ENCODE measurements at regions not wholly inside any gene's neighbourhood (a gene's known extent, or its start where the extent isn't known, plus 50 kb on each side); places are given as distances from the start of the nearest gene placed in this dataset.

GRCh38 chr2:14330884-14331283 lies 301.6 kb upstream of the LRATD1 start (continued):
- TF ChIP-seq CTCF (IDR thresholded peaks at IDR 0.05; ENCODE audit: control extremely low read depth in 1 of 3, insufficient read depth in 1 of 3, low read depth in 1 of 3, low read length in 3 of 3), result no peak
- TF ChIP-seq KDM1A (IDR thresholded peaks at IDR 0.05; ENCODE audit: borderline replicate concordance, low read length), result no peak
- TF ChIP-seq MAFK (IDR thresholded peaks at IDR 0.05; ENCODE audit: low read depth, low read length), result no peak
- no peak for TF ChIP-seq USF2 (IDR thresholded peaks at IDR 0.05; ENCODE audit: low read length)
- TF ChIP-seq CHD2 (IDR thresholded peaks at IDR 0.05; ENCODE audit: low read length), result peak; percentile 49; the same call in 1 of the 2 replicates
- no peak for TF ChIP-seq RNF2 (IDR thresholded peaks at IDR 0.05; ENCODE audit: borderline replicate concordance, low read depth, low read length, missing control alignments, poor library complexity, severe bottlenecking)
- no peak for TF ChIP-seq ATF3 (IDR thresholded peaks at IDR 0.05; ENCODE audit: insufficient read depth, low read depth, low read length)
- TF ChIP-seq FOSL1 (IDR thresholded peaks at IDR 0.05; ENCODE audit: insufficient read depth, low read depth, low read length), result no peak
- no peak for TF ChIP-seq TBP (IDR thresholded peaks at IDR 0.05; ENCODE audit: low read depth, low read length)
- no peak for TF ChIP-seq E2F6 (IDR thresholded peaks at IDR 0.05)
- no peak for TF ChIP-seq EZH2 (IDR thresholded peaks at IDR 0.05; ENCODE audit: low read depth, low read length, severe bottlenecking)
- peak; percentile 42; the same call in 1 of the 2 replicates for TF ChIP-seq ZNF274 (IDR thresholded peaks at IDR 0.05; ENCODE audit: borderline replicate concordance, extremely low read depth, low read length)
- peak; percentile 98 for TF ChIP-seq TEAD4 (IDR thresholded peaks at IDR 0.05; ENCODE audit: low read depth, low read length)
- no peak for TF ChIP-seq GABPA (IDR thresholded peaks at IDR 0.05; ENCODE audit: borderline replicate concordance, insufficient read depth, low read length)
- TF ChIP-seq PHF8 (conservative IDR thresholded peaks at IDR 0.05; ENCODE audit: low read depth, low read length), result no peak
- no peak for TF ChIP-seq HDAC6 (IDR thresholded peaks at IDR 0.05; ENCODE audit: low read depth, low read length)
- TF ChIP-seq SAP30 (IDR thresholded peaks at IDR 0.05; ENCODE audit: insufficient read depth, insufficient replicate concordance, low read length), result no peak
- no peak for TF ChIP-seq KDM5A (IDR thresholded peaks at IDR 0.05; ENCODE audit: low read length)
- peak in 1 of 2 experiments; percentile 59; a peak in 1 of 3 replicates for TF ChIP-seq EP300 (IDR thresholded peaks at IDR 0.05; ENCODE audit: borderline replicate concordance in 1 of 2, low read depth in 2 of 2, low read length in 2 of 2)
- no peak for TF ChIP-seq POLR2A (IDR thresholded peaks at IDR 0.05; ENCODE audit: control extremely low read depth in 1 of 2, low read depth in 2 of 2, low read length in 2 of 2)

Data from H1 (cell line).